Endodermal cell (in vitro differentiated cells): ENCODE measurements at regions not wholly inside any gene's neighbourhood (a gene's known extent, or its start where the extent isn't known, plus 50 kb on each side); places are given as distances from the start of the nearest gene placed in this dataset.

ENCODE experiments used
- DNase-seq: peaks from one replicate; pipeline ENCODE4 v3.0.0-alpha.2; 2017
- H3K27ac ChIP-seq: 2 replicates; pipeline ENCODE4 v1.5.1; 2013; ENCODE audit warnings: mild to moderate bottlenecking, low read depth, low read length, moderate library complexity
- H3K27me3 ChIP-seq: 2 replicates; pipeline ENCODE4 v1.6.1; 2013; ENCODE audit warnings: mild to moderate bottlenecking, low read length, moderate library complexity; ENCODE audit not compliant: insufficient read depth, control insufficient read depth, poor library complexity, severe bottlenecking
- H3K36me3 ChIP-seq: 2 replicates; pipeline ENCODE4 v1.7.0; 2013; ENCODE audit warnings: mild to moderate bottlenecking, low read length, moderate library complexity; ENCODE audit not compliant: control insufficient read depth, insufficient read depth
- H3K4me1 ChIP-seq: one replicate; pipeline ENCODE4 v1.7.0; 2013; ENCODE audit warnings: low read length; ENCODE audit not compliant: control insufficient read depth, insufficient read depth
- H3K4me3 ChIP-seq: 2 replicates; pipeline ENCODE4 v1.5.1; 2013; ENCODE audit warnings: mild to moderate bottlenecking, low read length, moderate library complexity
- H3K9ac ChIP-seq: 2 replicates; pipeline ENCODE4 v1.6.1; 2013; ENCODE audit warnings: mild to moderate bottlenecking, low read length, moderate library complexity; ENCODE audit not compliant: poor library complexity, severe bottlenecking; ENCODE audit errors: extremely low read depth
- H3K9me3 ChIP-seq: 2 replicates; pipeline ENCODE4 v1.6.1; 2013; ENCODE audit warnings: mild to moderate bottlenecking, low read length, moderate library complexity; ENCODE audit not compliant: control insufficient read depth
- H3K27ac Mint-ChIP-seq: 2 replicates; pipeline ENCODE4 v1.8.0; 2020; ENCODE audit warnings: mixed read lengths
- H3K27me3 Mint-ChIP-seq: 2 replicates; pipeline ENCODE4 v1.8.0; 2021; ENCODE audit warnings: mild to moderate bottlenecking, mixed read lengths; ENCODE audit not compliant: insufficient read depth
- H3K36me3 Mint-ChIP-seq: 2 replicates; pipeline ENCODE4 v1.8.0; 2020; ENCODE audit warnings: low read depth, mixed read lengths
- H3K4me1 Mint-ChIP-seq: 2 replicates; pipeline ENCODE4 v1.8.0; 2020; ENCODE audit warnings: mixed read lengths
- H3K4me3 Mint-ChIP-seq: 2 replicates; pipeline ENCODE4 v1.8.0; 2020; ENCODE audit warnings: mild to moderate bottlenecking, moderate library complexity, mixed read lengths
- H3K9me3 Mint-ChIP-seq: 2 replicates; pipeline ENCODE4 v1.8.0; 2020; ENCODE audit warnings: mild to moderate bottlenecking, mixed read lengths
- CTCF ChIP-seq: fragments of 200-600 bp; sonication (generic); conservative IDR thresholded peaks from 2 replicates; pipeline ENCODE4 v1.5.0; 2021; ENCODE audit warnings: antibody characterized with exemption, mild to moderate bottlenecking
- WGBS, 2 experiments: methylation state at CpG; one replicate each; pipeline versions ENCODE4 v1.1.5 to v1.1.7; 2013; ENCODE audit warnings: missing lambda C conversion rate in 2 of 2, mixed read lengths in 1 of 2; ENCODE audit not compliant: insufficient coverage in 1 of 2, insufficient read length in 1 of 2; 5-methylcytosine and 5-hydroxymethylcytosine counted together

GRCh38 chr2:44825702-44826101, 115.8 kb upstream of the SIX3 start:
- TF ChIP-seq CTCF = no peak

DNA sequence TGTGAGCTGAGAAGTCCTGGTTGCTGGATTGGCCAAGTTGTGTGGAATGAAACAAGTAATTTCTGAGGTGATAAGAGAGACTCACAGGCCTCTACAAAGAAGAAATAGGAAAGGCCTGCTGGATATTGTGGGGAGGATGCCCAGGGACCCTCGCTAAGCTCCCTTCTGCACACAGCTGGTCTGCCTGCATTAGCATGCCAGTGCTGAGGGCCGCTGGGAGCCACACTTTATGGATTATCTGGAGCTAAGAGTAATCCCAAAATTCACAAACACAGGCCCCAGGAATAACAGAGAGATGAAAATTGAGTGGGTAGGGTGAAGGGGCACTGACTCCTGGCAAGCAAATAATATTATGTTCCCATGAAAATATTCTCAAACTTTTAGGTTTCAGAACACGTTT, 114.9 kb upstream of the SIX3 start:
- no peak overlapping the region for H3K4me3 ChIP-seq
- H3K36me3 ChIP-seq = no peaks in the 10 kb centered on the region
- H3K9ac ChIP-seq = no peak overlapping the region
- no peaks in the 10 kb centered on the region for H3K27me3 Mint-ChIP-seq
- no peak overlapping the region for H3K27ac Mint-ChIP-seq
- TF ChIP-seq CTCF = no peak
- peaks cover 10% of the 10 kb centered on the region for H3K4me1 ChIP-seq
- peaks cover 34% of the 10 kb centered on the region for H3K4me1 Mint-ChIP-seq
- no peaks in the 10 kb centered on the region for H3K27me3 ChIP-seq
- no peaks in the 10 kb centered on the region for H3K9me3 ChIP-seq
- no peaks in the 10 kb centered on the region for H3K9me3 Mint-ChIP-seq
- DNase-seq = no peak
- no peaks in the 10 kb centered on the region for H3K36me3 Mint-ChIP-seq
- 97% methylated on average over 3 of the region's 3 CpGs; no CpG with 5 or more reads in 1 of the 2 experiments for WGBS, 2 experiments
- H3K27ac ChIP-seq = no peak overlapping the region
- H3K4me3 Mint-ChIP-seq = no peak overlapping the region

More at GRCh38 chr2:44825702-44826101, 115.8 kb upstream of the SIX3 start:
- no peaks in the 10 kb centered on the region for H3K27me3 ChIP-seq
- H3K9me3 ChIP-seq = no peaks in the 10 kb centered on the region
- H3K4me3 Mint-ChIP-seq = no peak overlapping the region
- peaks cover 43% of the 10 kb centered on the region for H3K4me1 Mint-ChIP-seq
- no peak overlapping the region for H3K9ac ChIP-seq
- H3K4me1 ChIP-seq = peaks cover 10% of the 10 kb centered on the region
- no peak overlapping the region for H3K27ac ChIP-seq
- no peaks in the 10 kb centered on the region for H3K9me3 Mint-ChIP-seq
- H3K36me3 Mint-ChIP-seq = no peaks in the 10 kb centered on the region
- DNase-seq = no peak
- H3K27ac Mint-ChIP-seq = no peak overlapping the region
- WGBS, 2 experiments = 84 to 91% methylated on average over 5 of the region's 5 CpGs
- H3K27me3 Mint-ChIP-seq = no peaks in the 10 kb centered on the region
- H3K4me3 ChIP-seq = no peak overlapping the region
- no peaks in the 10 kb centered on the region for H3K36me3 ChIP-seq

- DNase-seq = no peak
- Mint-ChIP-seq H3K4me3 (no peak overlapping the region), H3K9me3 (peaks cover 9% of the 10 kb centered on the region), H3K36me3 (no peaks in the 10 kb centered on the region), H3K27ac (no peak overlapping the region), H3K4me1 (peaks cover 23% of the 10 kb centered on the region), H3K27me3 (peaks cover 11% of the 10 kb centered on the region)
- no peak for TF ChIP-seq CTCF
- H3K4me3 ChIP-seq = no peak overlapping the region
- 96 to 98% methylated on average over 4 to 7 of the region's 7 CpGs for WGBS, 2 experiments
- H3K9me3 ChIP-seq = no peaks in the 10 kb centered on the region
- no peak overlapping the region for H3K27ac ChIP-seq
- H3K9ac ChIP-seq = no peak overlapping the region
- H3K4me1 ChIP-seq = peaks cover 4% of the 10 kb centered on the region
- no peaks in the 10 kb centered on the region for H3K36me3 ChIP-seq
- no peaks in the 10 kb centered on the region for H3K27me3 ChIP-seq
Measured at GRCh38 chr2:44829771-44830170, 111.7 kb upstream of the SIX3 start.
